A673 (cell line): ENCODE measurements at regions not wholly inside any gene's neighbourhood (a gene's known extent, or its start where the extent isn't known, plus 50 kb on each side); places are given as distances from the start of the nearest gene placed in this dataset.

Experiments used
- BruUV-seq: library from RNA; stranded (reverse); fragments of 400-500 nt; replicated peaks from 2 replicates; lab custom pipeline; 2021; lab: Mats Ljungman, UMichigan
- CTCF ChIA-PET: fragments of 300-600 bp; sonication (Branson Sonifier 250); formaldehyde crosslinking; loops from one replicate; lab custom pipeline; 2022; ENCODE audit warnings: antibody characterized with exemption; lab: Charles Lee
- POLR2A ChIA-PET: fragments of 300-600 bp; sonication (Branson Sonifier 250); formaldehyde crosslinking; loops from one replicate; lab custom pipeline; 2022; ENCODE audit warnings: antibody characterized with exemption; ENCODE audit not compliant: low non-redundant PET; lab: Charles Lee
- DNase-seq: peaks from one replicate; pipeline ENCODE4 v3.0.0-alpha.2; 2015; ENCODE audit warnings: low spot score
- H3K27ac ChIP-seq: fragments of 200-600 bp; sonication (generic); 2 replicates; pipeline ENCODE4 v1.5.1; 2016; ENCODE audit warnings: mixed run types, low read depth, mild to moderate bottlenecking, mixed read lengths, antibody characterized with exemption, low read length; ENCODE audit not compliant: poor library complexity, severe bottlenecking
- H3K27me3 ChIP-seq: fragments of 200-600 bp; sonication (generic); replicated peaks from 2 replicates; pipeline ENCODE4 v1.6.1; 2017; ENCODE audit warnings: mixed run types, low read depth, mild to moderate bottlenecking, mixed read lengths, antibody characterized with exemption, low read length; ENCODE audit not compliant: insufficient read depth, poor library complexity
- H3K36me3 ChIP-seq: fragments of 200-600 bp; sonication (generic); 2 replicates; pipeline ENCODE4 v1.6.1; 2016; ENCODE audit warnings: mixed run types, mild to moderate bottlenecking, mixed read lengths, antibody characterized with exemption, low read length; ENCODE audit not compliant: insufficient read depth, poor library complexity, severe bottlenecking
- H3K4me1 ChIP-seq: fragments of 200-600 bp; sonication (generic); 2 replicates; pipeline ENCODE4 v1.6.1; 2017; ENCODE audit warnings: mixed run types, mild to moderate bottlenecking, mixed read lengths, antibody characterized with exemption, low read length; ENCODE audit not compliant: insufficient read depth, poor library complexity, severe bottlenecking
- H3K4me3 ChIP-seq: fragments of 200-600 bp; sonication (generic); 2 replicates; pipeline ENCODE4 v1.5.1; 2016; ENCODE audit warnings: low read depth, mixed run types, mild to moderate bottlenecking, mixed read lengths, low read length; ENCODE audit not compliant: poor library complexity, severe bottlenecking
- H3K9me3 ChIP-seq: fragments of 200-600 bp; sonication (generic); 2 replicates; pipeline ENCODE4 v1.6.1; 2016; ENCODE audit warnings: mixed run types, low read depth, mild to moderate bottlenecking, mixed read lengths, antibody characterized with exemption, low read length; ENCODE audit not compliant: poor library complexity, severe bottlenecking
- CTCF ChIP-seq: fragments of 300-800, 200-600 bp; sonication (generic); conservative IDR thresholded peaks from 2 replicates; pipeline ENCODE4 v1.5.1; 2017; ENCODE audit warnings: low read depth, mild to moderate bottlenecking, antibody characterized with exemption, low read length, moderate library complexity, mixed read lengths
- EZH2 ChIP-seq: fragments of 200-600 bp; sonication (generic); IDR thresholded peaks from 2 replicates; pipeline ENCODE4 v1.6.1; 2017; ENCODE audit warnings: borderline replicate concordance, low read depth, mild to moderate bottlenecking, mixed read lengths, antibody characterized with exemption, low read length; ENCODE audit not compliant: poor library complexity, severe bottlenecking
- intact Hi-C: fragments of 100-400 bp; cut with micrococcal nuclease; formaldehyde crosslinking; loops from one replicate; pipeline ENCODE4 v1.10.0; 2022; ENCODE audit not compliant: unreplicated experiment

- Histone ChIP-seq H3K27ac (no peak overlapping the region), H3K4me1 (no peaks in the 10 kb centered on the region), H3K36me3 (no peaks in the 10 kb centered on the region), H3K27me3 (no peaks in the 10 kb centered on the region), H3K4me3 (no peak overlapping the region), H3K9me3 (peaks cover 4% of the 10 kb centered on the region)
- intact Hi-C loops: no loop called here
- no peak for TF ChIP-seq EZH2
- POLR2A ChIA-PET: no interaction called here
- BruUV-seq: no TSS peak
- CTCF ChIA-PET: no interaction called here
- no peak for DNase-seq
These were observed 345.1 kb upstream of the CCDC54 start for GRCh38 chr3:107032111-107032510.

GRCh38 chr3:107034142-107034541 is 343.1 kb upstream of the CCDC54 start:
- ChIA-PET POLR2A (no interaction called here), CTCF (no interaction called here)
- H3K36me3 ChIP-seq: no peaks in the 10 kb centered on the region
- no peak overlapping the region for H3K27ac ChIP-seq
- H3K4me3 ChIP-seq: no peak overlapping the region
- TF ChIP-seq EZH2: no peak
- TF ChIP-seq CTCF: no peak
- no peaks in the 10 kb centered on the region for H3K27me3 ChIP-seq
- DNase-seq: no peak
- peaks cover 10% of the 10 kb centered on the region for H3K9me3 ChIP-seq
- no peaks in the 10 kb centered on the region for H3K4me1 ChIP-seq
- intact Hi-C loops: no loop called here
- no TSS peak for BruUV-seq

GRCh38 chr3:107035176-107035575 is 342.1 kb upstream of the CCDC54 start:
- Histone ChIP-seq H3K9me3 (peaks cover 10% of the 10 kb centered on the region), H3K36me3 (no peaks in the 10 kb centered on the region), H3K27ac (no peak overlapping the region), H3K27me3 (no peaks in the 10 kb centered on the region), H3K4me1 (no peaks in the 10 kb centered on the region), H3K4me3 (no peak overlapping the region)
- POLR2A ChIA-PET: no interaction called here
- intact Hi-C loops: no loop called here
- TF ChIP-seq CTCF (no peak), EZH2 (no peak)
- BruUV-seq: no TSS peak
- DNase-seq: no peak
- CTCF ChIA-PET: no interaction called here

GRCh38 chr3:107044677-107045076 is 332.6 kb upstream of the CCDC54 start:
- ChIA-PET POLR2A (no interaction called here), CTCF (no interaction called here)
- H3K4me3 ChIP-seq: no peak overlapping the region
- no peak for TF ChIP-seq EZH2
- no peak for TF ChIP-seq CTCF
- no peak overlapping the region for H3K27ac ChIP-seq
- BruUV-seq: no TSS peak
- H3K4me1 ChIP-seq: peaks cover 13% of the 10 kb centered on the region
- no peaks in the 10 kb centered on the region for H3K36me3 ChIP-seq
- H3K9me3 ChIP-seq: no peaks in the 10 kb centered on the region
- no peak for DNase-seq
- intact Hi-C loops: no loop called here
- H3K27me3 ChIP-seq: no peaks in the 10 kb centered on the region
